GM21825 (cell line): ENCODE measurements at regions not wholly inside any gene's neighbourhood (a gene's known extent, or its start where the extent isn't known, plus 50 kb on each side); places are given as distances from the start of the nearest gene placed in this dataset.

Experiments used
- ATAC-seq: cut with Tn5 transposase; IDR thresholded peaks from one replicate; pipeline ENCODE4 v1.9.1; 2021; ENCODE audit warnings: mild to moderate bottlenecking, moderate library complexity; ENCODE audit not compliant: unreplicated experiment

GRCh38 chr1:87903242-87903641, 574.6 kb downstream of the LMO4 start:
- no peak for ATAC-seq

- no peak for ATAC-seq
Observed at GRCh38 chr1:87904651-87905050, 576.0 kb downstream of the LMO4 start.

GRCh38 chr1:87905651-87906050, 577.0 kb downstream of the LMO4 start:
- no peak for ATAC-seq

- no peak for ATAC-seq
Observed at GRCh38 chr1:87906078-87906477, 577.4 kb downstream of the LMO4 start.

- no peak for ATAC-seq
Observed at GRCh38 chr1:87913361-87913760, 584.7 kb downstream of the LMO4 start.

- no peak for ATAC-seq
Observed at GRCh38 chr1:87914396-87914795, 585.7 kb downstream of the LMO4 start.

GRCh38 chr1:87915771-87916170, 587.1 kb downstream of the LMO4 start:
- ATAC-seq = no peak

- ATAC-seq = no peak
Observed at GRCh38 chr1:87916965-87917364, 588.3 kb downstream of the LMO4 start.

GRCh38 chr1:87918398-87918797, 589.7 kb downstream of the LMO4 start:
- ATAC-seq = no peak

- ATAC-seq = no peak
Observed at GRCh38 chr1:87922885-87923284, 594.2 kb downstream of the LMO4 start.

- no peak for ATAC-seq
Observed at GRCh38 chr1:87926131-87926830, 597.6 kb downstream of the LMO4 start.

GRCh38 chr1:87926921-87927320, 598.2 kb downstream of the LMO4 start:
- ATAC-seq = no peak

GRCh38 chr1:87927391-87928280, 599.0 kb downstream of the LMO4 start:
- ATAC-seq = no peak

GRCh38 chr1:87928623-87929022, 599.9 kb downstream of the LMO4 start:
- no peak for ATAC-seq

- no peak for ATAC-seq
Observed at GRCh38 chr1:87929906-87930305, 601.2 kb downstream of the LMO4 start.

- no peak for ATAC-seq
Observed at GRCh38 chr1:87930796-87931195, 602.1 kb downstream of the LMO4 start.

- ATAC-seq = no peak
Observed at GRCh38 chr1:87933171-87933570, 604.5 kb downstream of the LMO4 start.

GRCh38 chr1:87935130-87935529, 606.5 kb downstream of the LMO4 start:
- no peak for ATAC-seq

- no peak for ATAC-seq
Observed at GRCh38 chr1:87937831-87938395, 609.2 kb downstream of the LMO4 start.

GRCh38 chr1:87938631-87939030, 610.0 kb downstream of the LMO4 start:
- no peak for ATAC-seq

- ATAC-seq = no peak
Observed at GRCh38 chr1:87939444-87939843, 610.8 kb downstream of the LMO4 start.

GRCh38 chr1:87940421-87940820, 611.7 kb downstream of the LMO4 start:
- no peak for ATAC-seq
